HG02938 (cell line): ENCODE measurements at regions not wholly inside any gene's neighbourhood (a gene's known extent, or its start where the extent isn't known, plus 50 kb on each side); places are given as distances from the start of the nearest gene placed in this dataset.

Source experiments
- ATAC-seq: cut with Tn5 transposase; IDR thresholded peaks from one replicate; pipeline ENCODE4 v1.9.1; 2021; ENCODE audit warnings: mild to moderate bottlenecking, moderate library complexity; ENCODE audit not compliant: unreplicated experiment

DNA sequence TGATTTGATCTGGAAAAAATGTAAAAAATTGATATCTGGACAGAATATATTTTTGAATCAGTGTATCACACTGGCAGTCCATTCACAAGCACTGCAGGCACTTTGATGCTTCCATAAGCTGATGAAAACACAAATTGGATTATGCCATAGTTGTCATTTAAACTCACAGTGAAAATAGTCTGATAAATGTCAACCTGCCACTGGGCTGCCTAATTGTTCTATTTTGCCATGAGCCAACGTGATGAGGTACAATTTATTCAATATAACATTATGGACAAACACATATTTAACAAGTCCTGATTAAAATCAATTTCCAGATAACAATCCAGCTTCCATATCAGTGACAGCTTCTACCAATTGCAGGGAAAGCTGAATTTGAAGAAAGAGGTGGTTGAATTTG lies 1244.9 kb downstream of the EFNB2 start:
- ATAC-seq = no peak

DNA sequence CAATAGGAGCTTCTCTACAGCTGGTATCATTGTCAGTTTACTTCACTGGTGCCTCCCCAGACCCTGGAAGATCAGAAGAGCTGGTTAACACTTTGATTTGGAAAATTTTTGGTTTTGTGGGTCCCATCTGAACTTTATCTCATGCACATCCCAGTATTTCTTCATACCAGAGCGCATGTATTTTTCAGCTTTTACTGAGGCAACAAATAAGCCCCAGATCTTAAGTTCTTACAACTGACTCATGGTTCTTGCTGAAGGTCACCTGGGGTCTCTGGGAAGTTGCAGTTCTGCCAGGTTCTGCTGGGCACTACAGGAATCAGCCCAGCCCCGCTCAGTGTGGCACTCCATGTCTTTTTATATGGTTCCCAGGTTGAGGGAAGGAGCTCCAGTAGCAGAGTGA lies 1249.9 kb downstream of the EFNB2 start:
- no peak for ATAC-seq

DNA sequence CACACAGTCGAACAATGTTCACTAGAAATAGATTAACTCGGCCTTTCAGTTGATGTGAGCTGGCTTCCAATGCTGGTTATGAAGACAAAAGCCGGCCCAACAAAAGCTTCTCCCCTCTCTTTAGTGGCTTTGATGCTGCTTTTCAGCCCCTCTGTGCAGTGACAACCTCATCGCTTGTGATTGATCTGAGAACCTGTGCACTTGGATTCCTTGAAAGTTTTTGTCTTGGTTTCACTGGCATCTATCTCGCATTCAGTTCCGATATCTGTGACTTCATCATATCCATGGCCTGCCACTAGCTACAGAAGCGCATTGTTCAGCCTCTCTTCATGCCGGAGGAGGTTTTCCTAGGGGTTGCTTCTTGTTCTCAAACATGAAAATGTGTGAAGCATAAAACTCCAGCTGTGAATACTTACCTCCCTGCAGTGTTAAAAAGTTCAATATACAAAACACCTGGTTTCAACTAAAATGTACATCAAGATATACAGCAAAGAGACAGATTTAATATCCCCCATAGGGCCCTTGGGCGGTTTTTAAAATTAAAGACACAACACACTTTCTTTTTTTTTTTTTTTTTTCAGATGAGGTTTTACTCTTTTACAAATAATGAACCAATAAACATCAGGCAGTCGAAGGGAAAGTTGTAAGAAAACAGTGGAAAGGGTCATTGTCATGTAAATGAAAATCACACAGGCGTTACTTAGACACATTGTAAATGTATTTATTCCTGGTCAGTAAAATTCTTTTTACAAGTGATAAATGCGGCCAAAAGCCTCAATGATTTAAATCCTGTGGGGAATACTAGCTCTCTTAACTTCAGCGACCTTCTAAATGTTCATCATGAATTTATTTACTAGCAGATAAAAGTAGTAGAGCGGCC lies 1252.8 kb downstream of the EFNB2 start:
- no peak for ATAC-seq

DNA sequence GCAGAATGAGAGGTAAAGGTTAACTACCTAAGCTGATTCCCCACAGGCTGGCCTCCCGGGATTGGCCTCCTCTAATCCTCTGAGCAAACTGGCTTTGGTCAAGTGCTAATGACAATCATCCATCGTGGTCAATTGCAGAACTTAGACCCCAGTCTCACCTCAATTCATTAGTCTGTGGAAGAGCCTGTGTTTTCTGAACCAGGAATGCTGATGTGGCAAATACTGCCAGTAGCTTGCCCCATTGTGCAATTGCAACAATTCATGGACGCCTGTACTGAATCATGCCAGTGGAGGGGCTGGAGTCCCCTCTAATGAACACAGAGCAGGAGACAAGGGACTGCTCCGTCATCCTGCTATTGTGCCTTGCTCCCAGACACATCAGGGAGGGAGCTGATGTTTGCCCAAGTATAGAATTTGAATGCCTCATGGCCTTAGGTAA lies 1256.5 kb downstream of the EFNB2 start:
- no peak for ATAC-seq

DNA sequence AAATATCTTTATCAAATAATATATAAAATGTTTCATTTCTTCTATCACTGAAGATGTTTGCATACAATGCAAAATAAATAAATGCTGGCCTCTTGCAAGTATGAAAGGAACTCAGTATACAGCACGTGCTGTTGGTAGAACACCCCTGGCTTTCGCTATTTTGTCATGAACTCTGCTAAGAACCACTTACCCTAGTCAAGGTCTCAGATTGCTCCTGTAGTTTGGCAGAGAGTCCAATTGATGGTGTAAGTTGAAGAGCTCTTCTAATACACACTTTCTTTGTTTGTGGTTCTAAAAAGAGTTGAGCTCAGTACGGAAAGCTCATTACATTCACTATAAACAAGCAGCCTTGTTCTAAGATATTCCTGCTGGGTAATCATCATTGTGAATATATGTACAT lies 1258.9 kb downstream of the EFNB2 start:
- no peak for ATAC-seq

DNA sequence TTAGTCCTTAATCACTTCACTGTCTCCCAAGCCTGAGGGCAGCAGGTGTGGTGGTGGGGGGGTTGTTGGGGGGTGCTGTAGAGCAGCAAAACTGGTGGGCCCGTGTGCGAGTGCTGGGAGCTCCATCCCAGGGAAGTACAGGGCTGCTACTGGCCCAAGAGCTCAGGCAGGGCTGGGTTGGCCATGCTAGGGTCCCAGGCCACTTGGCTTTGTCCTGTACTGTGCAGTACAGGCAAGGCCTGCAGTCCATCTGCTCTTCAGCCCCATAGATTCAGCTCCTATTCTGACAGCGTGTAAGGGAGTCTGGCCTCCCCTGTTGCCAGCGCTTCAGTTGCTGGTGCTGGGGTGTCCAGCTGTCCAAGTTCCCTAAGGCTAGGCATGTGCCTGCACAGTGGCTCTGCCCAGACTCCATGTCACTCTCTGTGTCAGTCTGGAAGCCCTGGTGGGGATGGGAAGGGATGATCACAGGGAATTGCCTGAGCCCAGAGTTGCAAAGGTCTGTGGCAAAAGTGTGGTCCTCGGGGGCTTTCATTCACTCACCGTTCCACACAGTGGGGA lies 1261.7 kb downstream of the EFNB2 start:
- ATAC-seq = no peak

DNA sequence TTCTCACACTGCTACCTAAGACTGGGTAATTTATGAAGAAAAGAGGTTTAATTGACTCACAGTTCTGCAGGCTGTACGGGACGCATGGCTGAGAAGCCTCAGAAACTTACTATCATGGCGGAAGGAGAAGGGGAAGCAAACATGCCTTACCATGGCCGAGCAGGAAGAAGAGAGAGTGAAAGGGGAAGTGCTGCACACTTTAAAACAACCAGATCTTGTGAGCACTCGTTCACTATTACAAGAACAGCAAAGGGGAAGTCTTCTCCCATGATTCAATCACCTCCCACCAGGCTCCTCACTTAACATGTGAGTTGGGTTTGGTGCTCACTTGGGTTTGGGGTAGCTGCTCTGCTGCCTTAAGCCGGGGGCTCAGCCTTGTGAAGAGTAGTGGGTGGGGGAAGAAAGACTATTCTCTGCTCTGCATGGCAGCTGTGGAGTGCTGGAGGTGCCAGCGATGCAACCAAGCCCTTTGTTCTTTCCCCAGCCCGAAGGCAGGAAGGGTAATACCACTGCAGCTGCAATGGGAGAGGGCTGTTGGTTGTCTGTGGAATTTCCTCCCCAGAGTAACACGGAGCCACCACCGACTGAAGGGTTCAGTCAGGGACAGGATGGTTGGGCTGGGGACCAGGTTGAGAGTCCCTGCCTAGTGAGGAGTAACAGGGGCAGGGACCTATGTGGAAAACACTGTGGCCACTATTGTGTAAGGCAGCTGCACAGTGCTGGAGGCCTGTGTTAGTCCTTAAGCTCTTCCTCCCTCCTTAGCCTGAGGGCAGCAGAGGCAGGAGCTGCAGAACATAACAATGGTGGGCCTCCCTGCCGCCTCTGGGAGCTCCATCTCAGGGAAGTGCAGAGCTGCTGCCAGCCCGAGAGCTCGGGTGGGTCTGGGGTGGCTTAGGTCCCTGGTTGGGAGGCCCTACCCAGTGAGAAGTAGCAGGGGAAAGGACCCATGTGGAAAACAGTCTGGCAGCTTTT lies 1262.5 kb downstream of the EFNB2 start:
- no peak for ATAC-seq

DNA sequence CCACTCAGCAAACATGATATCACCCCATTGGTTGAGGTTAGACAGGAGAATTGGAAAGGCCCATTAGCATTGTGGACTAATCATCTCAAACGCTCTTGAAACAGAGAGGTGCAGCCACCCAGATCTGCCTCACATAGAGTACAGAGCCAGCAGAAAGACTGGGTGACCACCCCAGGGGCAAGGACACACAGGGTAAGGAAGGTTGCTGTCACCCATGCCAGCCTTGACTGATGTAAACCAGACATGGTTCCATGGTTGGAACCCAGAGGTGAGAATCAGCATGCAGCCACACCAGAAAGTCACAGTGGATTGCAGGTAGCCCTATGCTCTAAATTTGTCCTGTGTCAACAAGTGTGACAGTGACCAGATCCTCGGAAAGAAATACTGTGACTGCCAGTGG lies 1268.8 kb downstream of the EFNB2 start:
- ATAC-seq = no peak

DNA sequence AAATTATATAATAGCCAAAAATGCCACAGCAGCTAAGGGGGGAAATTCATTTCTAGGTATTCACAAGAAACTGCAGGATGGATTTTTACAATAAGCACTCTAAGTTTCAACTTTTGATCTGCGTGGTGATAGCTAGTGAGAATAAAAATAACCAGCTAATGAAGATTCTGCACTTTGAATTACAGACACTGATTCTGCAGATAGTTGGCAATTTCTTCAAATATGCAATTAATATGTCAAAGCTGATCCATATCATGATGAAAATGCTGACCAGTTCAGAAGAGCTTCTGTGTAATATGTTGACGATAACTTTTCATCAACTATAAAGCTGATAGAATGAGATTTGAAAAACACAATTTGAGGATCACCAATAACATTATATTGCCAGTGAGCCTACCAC lies 1272.9 kb downstream of the EFNB2 start:
- no peak for ATAC-seq

DNA sequence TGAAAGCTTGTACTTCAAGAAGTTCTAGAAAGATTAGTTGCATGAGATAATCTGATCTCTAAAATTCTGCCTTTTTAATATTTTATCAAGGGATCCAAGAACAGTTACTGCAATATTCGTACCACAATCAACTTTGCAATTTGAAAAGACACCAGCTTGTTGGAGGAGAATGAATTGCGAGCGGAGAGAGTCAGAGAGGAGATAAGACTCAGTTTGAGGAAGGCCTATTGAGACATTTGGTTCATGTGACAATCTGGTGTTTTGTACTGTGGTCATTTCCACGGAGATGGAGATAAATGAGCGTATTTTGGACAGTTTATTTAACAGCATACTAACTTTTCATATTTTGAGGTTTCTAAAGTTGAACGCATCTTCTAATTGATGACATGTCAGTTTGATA lies 1276.0 kb downstream of the EFNB2 start:
- no peak for ATAC-seq

DNA sequence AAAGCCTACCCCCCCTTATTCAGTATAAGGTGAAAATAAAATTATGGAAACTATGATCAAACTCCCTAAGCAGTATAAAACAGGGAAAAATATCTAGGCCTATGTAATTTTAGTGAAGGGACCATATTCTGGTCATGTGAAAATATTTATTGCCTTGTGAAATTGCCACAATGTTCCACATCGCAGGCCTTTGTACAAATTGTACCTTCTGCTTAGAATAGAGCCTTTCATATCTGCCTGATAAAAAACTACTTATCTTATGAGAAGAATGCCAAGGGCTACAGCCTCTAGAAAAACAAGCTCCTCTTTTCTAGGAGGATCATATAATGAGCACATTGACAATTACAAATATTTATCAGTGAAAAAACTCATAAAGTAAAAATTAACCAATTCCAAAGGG lies 1280.0 kb downstream of the EFNB2 start:
- ATAC-seq = no peak

DNA sequence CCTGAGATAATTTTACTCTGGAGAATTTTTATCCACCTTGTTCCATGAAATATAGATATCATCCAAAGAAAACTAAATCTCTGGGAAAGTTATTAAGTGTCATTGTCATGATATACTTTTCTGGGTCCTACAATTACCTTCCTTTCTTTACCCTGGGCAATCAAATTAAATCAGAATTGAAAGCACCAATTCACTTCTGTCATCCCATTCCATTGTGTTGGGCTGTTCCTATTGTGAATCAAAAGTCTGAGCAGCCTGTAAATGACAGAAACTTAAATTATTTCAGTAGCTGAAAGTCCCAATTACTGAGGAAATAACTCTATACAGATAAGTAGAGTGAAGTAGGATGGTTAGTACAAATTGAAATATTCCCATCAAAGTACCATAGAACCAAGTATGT lies 1284.2 kb downstream of the EFNB2 start:
- ATAC-seq = no peak

DNA sequence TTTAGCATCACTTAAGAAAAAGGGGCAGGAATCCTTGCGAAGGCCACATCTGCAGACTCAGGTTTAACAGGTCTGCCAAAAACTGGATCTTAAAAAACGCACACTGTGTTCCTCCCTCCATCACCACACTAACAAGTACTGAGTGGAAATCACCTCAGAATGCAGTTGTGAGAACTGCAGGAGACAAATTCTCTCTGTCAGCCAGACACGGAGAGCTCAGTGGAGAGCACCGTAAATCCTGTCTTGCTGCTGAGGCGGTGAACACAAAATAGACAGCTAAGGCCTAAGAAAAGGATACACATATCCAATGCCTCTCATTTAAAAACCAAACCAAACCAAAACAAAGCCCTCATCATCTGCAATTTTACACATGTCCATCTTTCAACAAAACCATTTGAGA lies 1287.6 kb downstream of the EFNB2 start:
- no peak for ATAC-seq

DNA sequence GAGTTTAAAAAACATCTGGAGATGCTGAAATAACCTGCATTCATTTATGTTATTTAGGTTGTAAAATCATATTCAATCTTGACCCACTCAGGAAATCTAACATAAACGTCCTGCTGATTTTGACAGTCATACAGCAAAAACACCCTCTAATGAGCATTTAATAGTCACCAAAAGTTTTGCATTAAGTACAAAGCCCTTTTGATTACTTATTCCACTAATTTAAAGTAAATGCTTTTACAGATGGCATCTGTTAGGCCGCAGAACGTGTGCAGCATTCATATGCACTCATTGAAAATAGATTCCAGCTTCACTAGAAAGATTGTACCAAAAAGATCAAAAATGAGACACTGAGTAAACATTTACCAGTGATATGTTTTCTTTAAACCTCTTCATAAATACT lies 1295.1 kb downstream of the EFNB2 start:
- ATAC-seq = no peak

DNA sequence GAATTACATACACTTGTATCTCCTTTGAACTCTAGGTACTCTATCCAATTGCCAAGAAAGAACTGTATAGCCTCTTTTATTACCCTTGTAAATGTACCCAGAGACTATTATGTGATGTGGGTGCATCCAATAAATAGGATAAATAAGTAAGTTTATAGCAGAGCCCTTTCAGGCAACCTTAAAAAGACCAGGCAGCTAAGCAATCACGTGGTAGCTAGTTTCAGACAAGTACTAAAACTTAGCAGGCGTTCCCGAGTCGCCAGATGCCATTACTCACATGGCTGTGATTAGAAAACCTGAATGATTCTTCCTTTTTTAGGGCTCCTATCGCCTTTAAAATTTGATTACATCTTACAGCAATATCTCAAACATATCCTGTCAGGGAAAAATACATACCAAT lies 1303.0 kb downstream of the EFNB2 start:
- no peak for ATAC-seq

DNA sequence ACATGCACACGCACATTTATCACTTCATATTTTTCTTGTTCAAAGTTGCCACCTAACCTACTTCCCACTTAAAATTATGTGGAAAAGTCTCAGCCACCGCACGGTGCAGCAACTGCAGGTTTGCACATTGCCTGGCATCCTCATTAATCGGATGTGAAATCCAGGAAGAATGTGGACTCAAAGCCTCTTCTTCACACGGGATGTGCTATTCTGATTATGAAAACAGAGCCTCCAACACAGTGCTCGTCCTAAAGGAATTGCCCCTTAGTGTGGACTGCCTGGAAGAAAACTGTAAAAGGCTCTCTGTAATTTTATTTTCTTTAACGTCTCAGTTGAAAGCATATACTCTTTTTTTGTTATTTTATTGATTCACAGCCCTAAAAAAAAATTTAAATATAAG lies 1303.5 kb downstream of the EFNB2 start:
- no peak for ATAC-seq

DNA sequence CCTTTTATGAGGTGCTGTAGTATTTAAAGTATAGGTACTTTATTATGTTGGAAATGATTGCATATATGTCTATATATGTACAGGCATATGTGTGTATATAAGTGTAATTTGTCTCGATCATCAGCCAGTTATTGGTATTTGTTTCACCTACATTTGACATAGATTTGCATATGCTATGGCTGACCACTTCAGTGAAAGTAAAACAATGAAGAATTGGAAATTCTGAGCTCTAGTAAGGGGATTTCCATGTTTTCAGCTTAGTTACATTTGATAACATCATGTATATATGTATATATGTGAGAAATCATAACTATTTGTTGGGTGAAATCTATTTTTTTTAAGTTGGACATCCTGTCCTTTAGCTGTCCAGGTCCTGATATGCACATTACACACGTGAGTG lies 1303.9 kb downstream of the EFNB2 start:
- ATAC-seq = no peak

DNA sequence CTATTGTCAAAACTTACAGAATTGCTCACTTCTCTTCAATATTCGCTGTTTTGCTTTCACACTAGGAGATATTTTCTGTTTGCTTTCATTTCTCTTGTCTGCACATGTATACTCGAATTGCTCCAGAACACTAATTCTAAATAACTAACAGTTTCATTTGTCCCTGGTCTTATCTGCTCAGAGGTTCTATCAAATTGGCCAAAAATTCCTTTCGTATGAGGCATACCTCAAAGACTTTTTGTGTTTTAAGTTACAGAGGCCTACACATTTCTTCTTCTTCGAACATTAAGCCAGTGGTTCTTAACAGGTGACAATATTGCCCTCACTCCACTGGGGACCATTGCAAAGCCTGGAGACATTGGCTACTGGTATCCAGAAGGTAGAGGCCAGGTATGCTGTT lies 1314.6 kb downstream of the EFNB2 start:
- ATAC-seq = no peak

DNA sequence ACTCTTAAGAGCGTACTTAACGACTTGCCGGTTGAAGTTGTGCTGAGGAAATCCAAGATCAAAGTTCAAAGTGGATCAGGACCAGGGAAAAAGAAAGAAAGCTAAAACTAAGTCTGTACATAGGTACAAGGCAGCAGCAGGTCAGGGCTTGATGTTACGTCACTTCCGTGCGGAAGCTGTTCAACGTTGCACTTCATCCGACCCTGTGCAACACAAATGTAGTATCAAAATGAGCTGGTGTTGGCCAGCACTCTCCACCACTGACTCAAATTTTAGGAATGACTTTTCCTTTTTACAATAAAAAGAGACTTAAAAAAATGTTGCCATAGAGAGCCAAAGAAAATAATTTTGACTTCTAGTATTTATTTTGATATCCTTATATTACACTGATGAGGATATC lies 1315.4 kb downstream of the EFNB2 start:
- ATAC-seq = no peak

DNA sequence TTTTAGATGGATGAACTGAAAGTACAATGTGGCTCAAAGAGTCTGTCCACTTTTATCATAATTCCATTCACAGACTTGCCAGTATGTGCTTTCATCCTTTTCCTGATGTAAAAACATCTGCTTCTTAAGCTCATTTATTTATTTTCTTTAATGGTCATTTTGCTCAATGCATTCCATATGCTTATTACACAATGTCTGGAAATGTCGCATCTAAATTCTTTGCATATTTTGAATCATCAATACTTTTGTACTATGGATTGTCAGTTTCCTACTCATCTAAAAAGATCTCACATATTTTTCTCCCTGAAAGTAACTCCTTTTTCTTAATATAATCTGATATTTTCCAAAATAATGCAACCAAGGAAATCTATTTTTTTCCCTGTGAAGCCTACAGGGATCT lies 1315.8 kb downstream of the EFNB2 start:
- no peak for ATAC-seq

DNA sequence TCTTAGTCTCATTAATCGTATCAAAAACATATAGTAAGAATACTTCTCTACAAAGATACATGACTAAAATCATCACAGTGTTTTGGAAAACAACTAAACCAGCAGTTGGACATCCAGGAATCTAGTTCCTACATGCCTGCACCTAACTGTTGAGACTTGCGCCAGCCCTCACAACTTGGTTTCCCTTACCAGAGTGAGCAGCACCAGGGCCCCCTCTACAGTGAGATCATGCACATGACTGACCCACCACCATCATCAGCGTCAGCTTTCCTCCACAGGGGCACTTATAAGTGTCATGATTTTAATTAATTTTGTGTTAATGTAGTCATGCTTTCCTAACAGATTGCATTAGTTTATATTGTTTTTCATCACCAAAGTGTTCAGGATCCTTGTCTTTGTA lies 1322.0 kb downstream of the EFNB2 start:
- ATAC-seq = no peak
